ENCODE measurements at regions not wholly inside any gene's neighbourhood (a gene's known extent, or its start where the extent isn't known, plus 50 kb on each side); places are given as distances from the start of the nearest gene placed in this dataset.

GRCh38 chr4:100819505-100819904 lies 301.7 kb upstream of the EMCN start:
- Mint-ChIP-seq H3K4me3 (no peak overlapping the region), H3K9me3 (no peaks in the 10 kb centered on the region), H3K4me1 (ENCODE audit: unreplicated experiment) (peaks cover 4% of the 10 kb centered on the region), H3K27ac (no peak overlapping the region), H3K36me3 (no peaks in the 10 kb centered on the region), H3K27me3 (no peaks in the 10 kb centered on the region)
- TF ChIP-seq, protein P1, sequence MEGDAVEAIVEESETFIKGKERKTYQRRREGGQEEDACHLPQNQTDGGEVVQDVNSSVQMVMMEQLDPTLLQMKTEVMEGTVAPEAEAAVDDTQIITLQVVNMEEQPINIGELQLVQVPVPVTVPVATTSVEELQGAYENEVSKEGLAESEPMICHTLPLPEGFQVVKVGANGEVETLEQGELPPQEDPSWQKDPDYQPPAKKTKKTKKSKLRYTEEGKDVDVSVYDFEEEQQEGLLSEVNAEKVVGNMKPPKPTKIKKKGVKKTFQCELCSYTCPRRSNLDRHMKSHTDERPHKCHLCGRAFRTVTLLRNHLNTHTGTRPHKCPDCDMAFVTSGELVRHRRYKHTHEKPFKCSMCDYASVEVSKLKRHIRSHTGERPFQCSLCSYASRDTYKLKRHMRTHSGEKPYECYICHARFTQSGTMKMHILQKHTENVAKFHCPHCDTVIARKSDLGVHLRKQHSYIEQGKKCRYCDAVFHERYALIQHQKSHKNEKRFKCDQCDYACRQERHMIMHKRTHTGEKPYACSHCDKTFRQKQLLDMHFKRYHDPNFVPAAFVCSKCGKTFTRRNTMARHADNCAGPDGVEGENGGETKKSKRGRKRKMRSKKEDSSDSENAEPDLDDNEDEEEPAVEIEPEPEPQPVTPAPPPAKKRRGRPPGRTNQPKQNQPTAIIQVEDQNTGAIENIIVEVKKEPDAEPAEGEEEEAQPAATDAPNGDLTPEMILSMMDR (conservative IDR thresholded peaks at IDR 0.05), result no peak
- DNase-seq (ENCODE audit: extremely low spot score, unreplicated experiment), result no peak

GRCh38 chr4:100816436-100817045 lies 298.7 kb upstream of the EMCN start:
- H3K9me3 Mint-ChIP-seq, result no peaks in the 10 kb centered on the region
- no peak overlapping the region for H3K4me3 Mint-ChIP-seq
- TF ChIP-seq, protein P1 (conservative IDR thresholded peaks at IDR 0.05), result no peak
- H3K4me1 Mint-ChIP-seq (ENCODE audit: unreplicated experiment), result no peaks in the 10 kb centered on the region
- H3K27me3 Mint-ChIP-seq, result no peaks in the 10 kb centered on the region
- no peak overlapping the region for H3K27ac Mint-ChIP-seq
- no peaks in the 10 kb centered on the region for H3K36me3 Mint-ChIP-seq
- no peak for DNase-seq (ENCODE audit: extremely low spot score, unreplicated experiment)

DNA sequence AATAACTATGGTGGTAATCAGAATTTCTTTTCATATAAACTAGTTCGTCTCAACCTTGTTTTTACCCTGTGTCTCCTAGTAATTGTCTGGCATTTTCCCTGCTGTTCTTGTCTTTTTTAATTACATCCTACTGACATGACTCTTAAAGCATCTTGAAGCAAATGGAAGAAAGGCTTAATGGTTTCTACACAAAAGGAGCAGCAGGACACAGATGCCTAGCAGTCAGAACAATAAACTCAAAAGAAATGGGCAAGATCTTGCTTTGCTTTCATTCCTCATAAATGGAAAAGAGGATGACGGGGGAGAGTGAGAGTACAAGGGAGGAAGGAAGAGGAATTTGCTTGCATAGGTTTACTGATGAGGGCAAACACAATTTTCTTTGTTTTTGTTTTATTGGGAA lies 293.2 kb upstream of the EMCN start:
- TF ChIP-seq, protein P1 (conservative IDR thresholded peaks at IDR 0.05), result no peak
- no peaks in the 10 kb centered on the region for H3K9me3 Mint-ChIP-seq
- H3K27me3 Mint-ChIP-seq, result no peaks in the 10 kb centered on the region
- no peaks in the 10 kb centered on the region for H3K36me3 Mint-ChIP-seq
- no peak overlapping the region for H3K27ac Mint-ChIP-seq
- H3K4me1 Mint-ChIP-seq (ENCODE audit: unreplicated experiment), result no peaks in the 10 kb centered on the region
- no peak overlapping the region for H3K4me3 Mint-ChIP-seq
- no peak for DNase-seq (ENCODE audit: extremely low spot score, unreplicated experiment)

- H3K4me1 Mint-ChIP-seq (ENCODE audit: unreplicated experiment), result no peaks in the 10 kb centered on the region
- H3K9me3 Mint-ChIP-seq, result no peaks in the 10 kb centered on the region
- no peaks in the 10 kb centered on the region for H3K27me3 Mint-ChIP-seq
- no peak overlapping the region for H3K4me3 Mint-ChIP-seq
- TF ChIP-seq, protein P1 (conservative IDR thresholded peaks at IDR 0.05), result no peak
- no peaks in the 10 kb centered on the region for H3K36me3 Mint-ChIP-seq
- DNase-seq (ENCODE audit: extremely low spot score, unreplicated experiment), result no peak
- no peak overlapping the region for H3K27ac Mint-ChIP-seq
Observed at GRCh38 chr4:100809506-100809905, 291.7 kb upstream of the EMCN start.

GRCh38 chr4:100806988-100807387 lies 289.2 kb upstream of the EMCN start:
- DNase-seq (ENCODE audit: extremely low spot score, unreplicated experiment), result no peak
- Mint-ChIP-seq H3K36me3 (no peaks in the 10 kb centered on the region), H3K9me3 (no peaks in the 10 kb centered on the region), H3K4me3 (no peak overlapping the region), H3K27ac (no peak overlapping the region), H3K4me1 (ENCODE audit: unreplicated experiment) (no peaks in the 10 kb centered on the region), H3K27me3 (no peaks in the 10 kb centered on the region)
- TF ChIP-seq, protein P1 (conservative IDR thresholded peaks at IDR 0.05), result no peak

DNA sequence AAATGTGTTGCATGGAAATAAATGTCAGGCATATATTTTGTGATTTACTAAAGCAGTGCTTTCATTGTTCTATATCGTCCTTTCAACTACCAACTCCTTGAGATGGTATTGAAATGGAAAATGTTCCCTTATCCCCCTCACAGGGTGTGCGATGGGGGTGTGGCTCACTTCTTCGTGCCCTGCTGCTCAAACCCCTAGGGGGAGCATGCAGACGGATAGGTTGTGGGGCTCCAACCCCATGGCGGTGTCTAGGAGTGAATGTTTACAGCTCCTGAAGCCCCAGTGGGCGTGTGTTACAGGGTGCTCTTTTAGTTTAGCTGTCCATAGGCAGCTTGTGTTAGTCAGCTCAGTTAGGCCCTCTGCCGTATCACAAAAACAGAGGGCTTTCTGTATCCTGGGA lies 287.7 kb upstream of the EMCN start:
- DNase-seq (ENCODE audit: extremely low spot score, unreplicated experiment), result no peak
- Mint-ChIP-seq H3K36me3 (no peaks in the 10 kb centered on the region), H3K27me3 (no peaks in the 10 kb centered on the region), H3K27ac (no peak overlapping the region), H3K9me3 (no peaks in the 10 kb centered on the region), H3K4me3 (no peak overlapping the region), H3K4me1 (ENCODE audit: unreplicated experiment) (no peaks in the 10 kb centered on the region)
- TF ChIP-seq, protein P1 (conservative IDR thresholded peaks at IDR 0.05), result no peak

Measured in type B pancreatic cell (in vitro differentiated cells).